Activated CD4-positive, alpha-beta memory T cell treated with anti-CD3 and anti-CD28 coated beads, Interleukin-2, amount 10 ng/mL, durations not matched to agents 7 days and 5 days (primary cell): ENCODE measurements at regions not wholly inside any gene's neighbourhood (a gene's known extent, or its start where the extent isn't known, plus 50 kb on each side); places are given as distances from the start of the nearest gene placed in this dataset.

ENCODE experiments used
- CTCF ChIA-PET: fragments of 350-600 bp; sonication (Branson Sonifier 250); formaldehyde crosslinking; loops from one replicate; lab custom pipeline; 2021; ENCODE audit warnings: antibody characterized with exemption, inconsistent platforms; lab: Charles Lee
- POLR2A ChIA-PET: fragments of 350-600 bp; sonication (Branson Sonifier 250); formaldehyde crosslinking; loops from one replicate; lab custom pipeline; 2021; ENCODE audit warnings: antibody characterized with exemption; lab: Charles Lee
- DNase-seq: peaks from one replicate; pipeline ENCODE4 v3.0.0-alpha.2; 2020
- H3K27ac Mint-ChIP-seq: one replicate; pipeline ENCODE4 v1.8.0; 2021; ENCODE audit warnings: mild to moderate bottlenecking, mixed read lengths
- H3K27me3 Mint-ChIP-seq: one replicate; pipeline ENCODE4 v1.8.0; 2021; ENCODE audit warnings: mixed read lengths
- H3K36me3 Mint-ChIP-seq: one replicate; pipeline ENCODE4 v1.8.0; 2021; ENCODE audit warnings: low read depth, mixed read lengths
- H3K4me1 Mint-ChIP-seq: one replicate; pipeline ENCODE4 v1.8.0; 2021; ENCODE audit warnings: mixed read lengths
- H3K4me3 Mint-ChIP-seq: one replicate; pipeline ENCODE4 v1.8.0; 2021; ENCODE audit warnings: mild to moderate bottlenecking, mixed read lengths
- H3K9me3 Mint-ChIP-seq: one replicate; pipeline ENCODE4 v1.8.0; 2021; ENCODE audit warnings: mixed read lengths

GRCh38 chr5:18027241-18027867 lies 393.1 kb downstream of the TAF11L14 start:
- DNase-seq, result no peak
- Mint-ChIP-seq H3K4me3 (no peak overlapping the region), H3K9me3 (peaks cover 3% of the 10 kb centered on the region), H3K36me3 (no peaks in the 10 kb centered on the region), H3K4me1 (no peaks in the 10 kb centered on the region), H3K27ac (no peak overlapping the region), H3K27me3 (no peaks in the 10 kb centered on the region)
- ChIA-PET POLR2A (no interaction called here), CTCF (no interaction called here)

GRCh38 chr5:18028036-18028435 lies 393.8 kb downstream of the TAF11L14 start:
- Mint-ChIP-seq H3K4me1 (no peaks in the 10 kb centered on the region), H3K9me3 (peaks cover 3% of the 10 kb centered on the region), H3K27me3 (no peaks in the 10 kb centered on the region), H3K36me3 (no peaks in the 10 kb centered on the region), H3K27ac (no peak overlapping the region), H3K4me3 (no peak overlapping the region)
- ChIA-PET CTCF (no interaction called here), POLR2A (no interaction called here)
- no peak for DNase-seq

DNA sequence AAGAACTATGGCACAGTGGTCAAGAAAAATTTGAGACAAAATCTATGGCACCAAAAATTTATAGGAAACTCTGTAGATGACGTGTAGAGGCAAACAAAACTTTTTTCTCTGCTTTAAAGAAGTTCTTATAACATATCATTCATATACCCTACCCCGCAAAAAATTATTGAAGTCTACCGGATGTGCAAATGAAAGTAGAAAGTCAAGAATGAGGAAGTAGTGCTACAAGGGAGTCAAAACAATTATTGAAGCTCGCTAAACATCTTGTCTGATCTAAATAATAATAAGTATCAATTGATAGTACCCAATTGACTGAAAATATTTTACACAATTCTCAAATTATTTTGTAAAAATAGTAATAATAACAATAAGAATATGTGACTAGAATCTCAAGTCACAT lies 398.5 kb downstream of the TAF11L14 start:
- Mint-ChIP-seq H3K4me1 (no peaks in the 10 kb centered on the region), H3K4me3 (no peak overlapping the region), H3K36me3 (no peaks in the 10 kb centered on the region), H3K9me3 (peaks cover 5% of the 10 kb centered on the region), H3K27me3 (no peaks in the 10 kb centered on the region), H3K27ac (no peak overlapping the region)
- DNase-seq, result no peak
- ChIA-PET CTCF (no interaction called here), POLR2A (no interaction called here)

GRCh38 chr5:18036531-18036930 lies 402.3 kb downstream of the TAF11L14 start:
- Mint-ChIP-seq H3K27me3 (no peaks in the 10 kb centered on the region), H3K36me3 (no peaks in the 10 kb centered on the region), H3K4me3 (no peak overlapping the region), H3K27ac (no peak overlapping the region), H3K9me3 (peaks cover 5% of the 10 kb centered on the region), H3K4me1 (no peaks in the 10 kb centered on the region)
- POLR2A ChIA-PET, result no interaction called here
- CTCF ChIA-PET, result no interaction called here
- DNase-seq, result no peak

DNA sequence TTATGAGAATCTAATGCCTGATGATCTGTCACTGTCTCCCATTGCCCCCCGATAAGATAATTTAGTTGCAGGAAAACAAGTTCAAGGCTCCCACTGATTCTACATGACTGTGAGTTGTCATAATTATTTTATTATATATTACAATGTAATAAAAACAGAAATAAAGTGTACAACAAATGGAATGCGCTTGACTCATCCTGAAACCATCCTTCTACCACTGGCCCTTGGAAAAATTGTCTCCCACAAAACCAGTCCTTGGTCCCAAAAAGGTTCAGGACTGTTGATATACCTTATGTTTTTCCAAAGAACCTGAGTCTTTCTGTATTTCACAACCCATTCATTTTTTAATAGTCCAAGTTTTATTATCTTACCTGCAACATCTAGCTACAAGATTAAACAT lies 403.5 kb downstream of the TAF11L14 start:
- H3K27me3 Mint-ChIP-seq, result no peaks in the 10 kb centered on the region
- no peaks in the 10 kb centered on the region for H3K4me1 Mint-ChIP-seq
- CTCF ChIA-PET, result no interaction called here
- no peak overlapping the region for H3K4me3 Mint-ChIP-seq
- no peak for DNase-seq
- POLR2A ChIA-PET, result no interaction called here
- no peak overlapping the region for H3K27ac Mint-ChIP-seq
- no peaks in the 10 kb centered on the region for H3K36me3 Mint-ChIP-seq
- peaks cover 4% of the 10 kb centered on the region for H3K9me3 Mint-ChIP-seq

DNA sequence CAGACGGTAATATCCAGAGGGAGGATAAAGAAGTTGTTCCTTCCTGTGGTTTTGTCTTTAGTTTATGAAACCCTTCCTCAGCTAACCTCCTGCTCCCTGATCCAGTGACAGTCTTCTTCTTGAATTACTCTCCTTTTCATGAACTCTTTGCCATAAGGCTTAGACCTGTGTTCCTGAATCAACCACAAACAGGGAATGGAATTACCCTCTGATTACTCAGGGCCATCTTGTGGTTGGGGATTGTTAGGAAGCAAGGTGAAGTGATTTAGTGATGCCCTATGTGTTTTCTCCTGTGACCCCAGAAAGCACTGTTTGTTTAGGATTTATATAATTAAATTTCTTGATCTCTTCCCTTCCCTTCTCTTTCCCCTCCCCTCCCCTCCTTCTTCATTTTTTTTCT lies 409.1 kb downstream of the TAF11L14 start:
- no peaks in the 10 kb centered on the region for H3K4me1 Mint-ChIP-seq
- H3K36me3 Mint-ChIP-seq, result no peaks in the 10 kb centered on the region
- POLR2A ChIA-PET, result no interaction called here
- no peak overlapping the region for H3K27ac Mint-ChIP-seq
- CTCF ChIA-PET, result no interaction called here
- peaks cover 6% of the 10 kb centered on the region for H3K9me3 Mint-ChIP-seq
- no peak overlapping the region for H3K4me3 Mint-ChIP-seq
- no peaks in the 10 kb centered on the region for H3K27me3 Mint-ChIP-seq
- DNase-seq, result no peak

GRCh38 chr5:18048449-18048848 lies 414.2 kb downstream of the TAF11L14 start:
- H3K27ac Mint-ChIP-seq, result no peak overlapping the region
- H3K36me3 Mint-ChIP-seq, result no peaks in the 10 kb centered on the region
- ChIA-PET CTCF (no interaction called here), POLR2A (no interaction called here)
- DNase-seq, result no peak
- peaks cover 10% of the 10 kb centered on the region for H3K9me3 Mint-ChIP-seq
- no peaks in the 10 kb centered on the region for H3K27me3 Mint-ChIP-seq
- no peak overlapping the region for H3K4me3 Mint-ChIP-seq
- H3K4me1 Mint-ChIP-seq, result no peaks in the 10 kb centered on the region

GRCh38 chr5:18050345-18050744 lies 416.1 kb downstream of the TAF11L14 start:
- ChIA-PET POLR2A (no interaction called here), CTCF (no interaction called here)
- Mint-ChIP-seq H3K27me3 (no peaks in the 10 kb centered on the region), H3K9me3 (peaks cover 18% of the 10 kb centered on the region), H3K4me1 (no peaks in the 10 kb centered on the region), H3K36me3 (no peaks in the 10 kb centered on the region), H3K27ac (no peak overlapping the region), H3K4me3 (no peak overlapping the region)
- no peak for DNase-seq

GRCh38 chr5:18050776-18051175 lies 416.5 kb downstream of the TAF11L14 start:
- POLR2A ChIA-PET, result no interaction called here
- Mint-ChIP-seq H3K9me3 (peaks cover 20% of the 10 kb centered on the region), H3K36me3 (no peaks in the 10 kb centered on the region)

DNA sequence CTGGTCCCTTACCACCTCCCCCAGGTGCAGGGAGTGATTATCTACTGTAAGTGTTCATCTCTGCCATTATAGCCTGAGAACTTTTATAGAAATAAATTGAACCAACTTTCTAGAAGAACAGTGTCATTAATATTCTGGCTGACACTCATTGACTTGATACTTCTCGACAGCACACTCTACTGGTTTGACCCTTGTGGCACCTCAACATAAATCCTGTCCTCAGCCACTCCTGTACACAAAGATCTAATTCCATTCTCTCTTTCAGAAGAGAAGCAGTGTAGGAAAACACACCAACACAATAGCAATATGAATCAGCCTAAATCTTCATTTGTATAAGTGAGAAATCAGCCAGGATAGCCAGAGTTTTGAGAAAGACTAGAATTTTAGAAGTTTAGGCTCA lies 417.7 kb downstream of the TAF11L14 start:
- Mint-ChIP-seq H3K4me3 (no peak overlapping the region), H3K27ac (no peak overlapping the region), H3K36me3 (no peaks in the 10 kb centered on the region), H3K9me3 (peaks cover 18% of the 10 kb centered on the region), H3K27me3 (no peaks in the 10 kb centered on the region), H3K4me1 (no peaks in the 10 kb centered on the region)
- POLR2A ChIA-PET, result no interaction called here
- CTCF ChIA-PET, result no interaction called here
- DNase-seq, result no peak

More at GRCh38 chr5:18050776-18051175, 416.5 kb downstream of the TAF11L14 start:
- Mint-ChIP-seq H3K4me1 (no peaks in the 10 kb centered on the region), H3K4me3 (no peak overlapping the region), H3K27ac (no peak overlapping the region), H3K27me3 (no peaks in the 10 kb centered on the region)
- DNase-seq, result no peak
- CTCF ChIA-PET, result no interaction called here

- Mint-ChIP-seq H3K36me3 (no peaks in the 10 kb centered on the region), H3K4me3 (no peak overlapping the region), H3K9me3 (peaks cover 18% of the 10 kb centered on the region), H3K27ac (no peak overlapping the region), H3K27me3 (no peaks in the 10 kb centered on the region), H3K4me1 (no peaks in the 10 kb centered on the region)
- no peak for DNase-seq
- CTCF ChIA-PET, result no interaction called here
- POLR2A ChIA-PET, result no interaction called here
These were observed 418.3 kb downstream of the TAF11L14 start for GRCh38 chr5:18052569-18052968.

- ChIA-PET CTCF (no interaction called here), POLR2A (no interaction called here)
- DNase-seq, result no peak
- Mint-ChIP-seq H3K4me3 (no peak overlapping the region), H3K27me3 (no peaks in the 10 kb centered on the region), H3K36me3 (no peaks in the 10 kb centered on the region), H3K27ac (no peak overlapping the region), H3K4me1 (no peaks in the 10 kb centered on the region), H3K9me3 (peaks cover 18% of the 10 kb centered on the region)
These were observed 423.5 kb downstream of the TAF11L14 start for GRCh38 chr5:18057725-18058124.

GRCh38 chr5:18067615-18068014 lies 433.4 kb downstream of the TAF11L14 start:
- POLR2A ChIA-PET, result no interaction called here
- Mint-ChIP-seq H3K36me3 (no peaks in the 10 kb centered on the region), H3K9me3 (peaks cover 9% of the 10 kb centered on the region), H3K4me3 (no peak overlapping the region), H3K27ac (no peak overlapping the region), H3K4me1 (no peaks in the 10 kb centered on the region), H3K27me3 (no peaks in the 10 kb centered on the region)
- CTCF ChIA-PET, result no interaction called here
- no peak for DNase-seq

DNA sequence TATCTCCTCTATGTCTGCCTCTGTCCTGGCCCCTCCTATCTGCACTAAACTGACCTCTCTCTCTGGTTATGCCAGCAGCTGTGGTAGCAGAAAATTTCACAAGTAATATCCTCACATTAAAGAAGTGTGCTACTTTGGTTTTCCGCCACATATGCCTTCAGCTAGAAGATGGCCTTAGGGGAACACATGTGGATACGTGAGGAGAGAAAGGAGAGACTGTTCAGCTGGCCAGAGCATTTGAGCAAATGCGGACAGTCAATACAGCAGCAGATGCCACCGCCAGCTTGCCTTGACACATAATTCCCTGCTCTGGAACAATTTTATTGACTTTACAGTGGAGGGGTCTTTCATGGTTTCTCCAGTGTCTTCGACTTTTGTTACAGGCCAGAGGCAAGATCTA lies 434.6 kb downstream of the TAF11L14 start:
- Mint-ChIP-seq H3K27me3 (no peaks in the 10 kb centered on the region), H3K27ac (no peak overlapping the region), H3K36me3 (no peaks in the 10 kb centered on the region), H3K4me1 (no peaks in the 10 kb centered on the region), H3K9me3 (peaks cover 12% of the 10 kb centered on the region), H3K4me3 (no peak overlapping the region)
- POLR2A ChIA-PET, result no interaction called here
- CTCF ChIA-PET, result no interaction called here
- DNase-seq, result no peak
